ENCODE measurements at regions not wholly inside any gene's neighbourhood (a gene's known extent, or its start where the extent isn't known, plus 50 kb on each side); places are given as distances from the start of the nearest gene placed in this dataset.

- no peaks in the 10 kb centered on the region for H3K79me1 ChIP-seq (replicated peaks; ENCODE audit: low read length, poor library complexity, severe bottlenecking)
- 78% methylated on average over 6 of the region's 6 CpGs for WGBS
- H2BK15ac ChIP-seq (ENCODE audit: low read depth, poor library complexity, severe bottlenecking), result no peak overlapping the region
- no peak overlapping the region for H3K4ac ChIP-seq (ENCODE audit: low read depth in 1 of 2, low read length in 2 of 2)
- H2BK120ac ChIP-seq (ENCODE audit: low read depth, low read length), result no peak overlapping the region
- no peak overlapping the region for H2AK5ac ChIP-seq (ENCODE audit: low read length, severe bottlenecking)
- no peak overlapping the region for H3K4me3 ChIP-seq (ENCODE audit: insufficient read depth in 1 of 2, low read depth in 1 of 2, low read length in 2 of 2)
- no peak overlapping the region for H4K8ac ChIP-seq (ENCODE audit: low read length)
- no peaks in the 10 kb centered on the region for H3K9me3 ChIP-seq (ENCODE audit: control insufficient read depth, low read length)
- no peak overlapping the region for H3K27ac ChIP-seq (ENCODE audit: low read length, poor library complexity, severe bottlenecking)
- H2BK5ac ChIP-seq (ENCODE audit: low read depth, low read length, poor library complexity, severe bottlenecking), result no peak overlapping the region
- no peak for DNase-seq
- H3K4me2 ChIP-seq (ENCODE audit: low read length, poor library complexity, severe bottlenecking), result no peak overlapping the region
- H4K91ac ChIP-seq (ENCODE audit: low read length), result no peak overlapping the region
- peaks cover 0 to 3% of the 10 kb centered on the region in 2 experiments for H3K27me3 ChIP-seq (ENCODE audit: control insufficient read depth in 1 of 2, insufficient read depth in 1 of 2, low read length in 2 of 2)
- H3K14ac ChIP-seq (ENCODE audit: low read length in 2 of 2), result no peak overlapping the region
- no peak overlapping the region for H3K23ac ChIP-seq (ENCODE audit: low read length in 2 of 2)
- no peak overlapping the region for H2AFZ ChIP-seq (ENCODE audit: low read depth, low read length)
- no peaks in the 10 kb centered on the region for H3K36me3 ChIP-seq (ENCODE audit: control insufficient read depth in 1 of 2, insufficient read depth in 2 of 2, low read depth in 1 of 2, low read length in 2 of 2)
- no peak overlapping the region for H3K9ac ChIP-seq (ENCODE audit: low read length)
- H3K4me1 ChIP-seq (ENCODE audit: control insufficient read depth, insufficient read depth, low read depth, low read length), result no peaks in the 10 kb centered on the region
- H3K18ac ChIP-seq (ENCODE audit: low read depth in 1 of 2, low read length in 2 of 2), result no peak overlapping the region
- H2BK12ac ChIP-seq (ENCODE audit: low read length in 2 of 2), result no peak overlapping the region
Measured at GRCh38 chr15:93417156-93417555, 328.1 kb upstream of the RGMA start.

- Histone ChIP-seq H2AFZ (ENCODE audit: low read depth, low read length) (no peak overlapping the region), H3K4me3 (ENCODE audit: insufficient read depth in 1 of 2, low read depth in 1 of 2, low read length in 2 of 2) (no peak overlapping the region), H3K18ac (ENCODE audit: low read depth in 1 of 2, low read length in 2 of 2) (no peak overlapping the region), H3K36me3 (ENCODE audit: control insufficient read depth in 1 of 2, insufficient read depth in 2 of 2, low read depth in 1 of 2, low read length in 2 of 2) (no peaks in the 10 kb centered on the region), H4K8ac (ENCODE audit: low read length) (no peak overlapping the region), H2AK5ac (ENCODE audit: low read length, severe bottlenecking) (no peak overlapping the region), H4K91ac (ENCODE audit: low read length) (no peak overlapping the region), H3K4me2 (ENCODE audit: low read length, poor library complexity, severe bottlenecking) (no peak overlapping the region), H3K27ac (ENCODE audit: low read length, poor library complexity, severe bottlenecking) (no peak overlapping the region), H2BK5ac (ENCODE audit: low read depth, low read length, poor library complexity, severe bottlenecking) (no peak overlapping the region), H3K14ac (ENCODE audit: low read length in 2 of 2) (no peak overlapping the region), H3K23ac (ENCODE audit: low read length in 2 of 2) (no peak overlapping the region), H3K79me1 (replicated peaks; ENCODE audit: low read length, poor library complexity, severe bottlenecking) (no peaks in the 10 kb centered on the region), H2BK12ac (ENCODE audit: low read length in 2 of 2) (no peak overlapping the region), H3K9ac (ENCODE audit: low read length) (no peak overlapping the region), H3K27me3 (ENCODE audit: control insufficient read depth in 1 of 2, insufficient read depth in 1 of 2, low read length in 2 of 2) (peaks cover 0 to 3% of the 10 kb centered on the region in 2 experiments), H2BK15ac (ENCODE audit: low read depth, poor library complexity, severe bottlenecking) (no peak overlapping the region), H3K4ac (ENCODE audit: low read depth in 1 of 2, low read length in 2 of 2) (no peak overlapping the region), H3K4me1 (ENCODE audit: control insufficient read depth, insufficient read depth, low read depth, low read length) (no peaks in the 10 kb centered on the region), H2BK120ac (ENCODE audit: low read depth, low read length) (no peak overlapping the region), H3K9me3 (ENCODE audit: control insufficient read depth, low read length) (peaks cover 5% of the 10 kb centered on the region)
- DNase-seq, result no peak
- WGBS, result 60% methylated on average over 3 of the region's 3 CpGs
Measured at GRCh38 chr15:93415576-93415975, 326.6 kb upstream of the RGMA start.

DNA sequence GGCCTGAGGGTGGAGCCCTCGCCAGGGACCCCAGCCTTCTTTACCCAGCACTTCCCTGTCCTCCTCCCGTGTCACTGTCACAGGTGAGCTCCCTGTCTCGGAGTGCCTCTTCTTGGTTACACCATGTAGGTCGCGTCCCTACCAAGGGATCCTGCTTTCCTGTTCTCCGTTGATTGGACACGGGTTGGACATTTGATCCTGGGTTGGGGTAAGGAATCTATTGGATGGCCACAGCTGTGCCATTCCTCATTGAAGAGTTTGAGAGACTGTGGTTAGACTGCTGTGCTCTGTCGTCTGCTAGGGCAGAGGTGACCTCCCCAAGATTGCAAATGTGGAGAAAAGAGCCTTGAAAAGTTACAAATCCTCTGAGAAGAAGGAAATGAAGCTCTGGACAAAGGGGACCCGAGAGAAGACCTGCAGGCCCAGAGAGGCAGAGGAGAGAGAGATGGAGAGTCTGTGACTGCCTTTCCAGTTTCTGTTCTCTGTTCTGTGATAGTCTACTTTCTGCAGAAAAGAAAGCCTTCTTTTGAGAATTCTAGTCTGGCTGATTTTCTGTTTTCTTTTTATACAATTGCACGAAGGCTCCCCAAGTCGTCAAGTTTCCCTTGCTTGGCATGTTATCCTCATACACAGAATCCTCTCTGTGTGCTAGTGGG, 325.7 kb upstream of the RGMA start:
- no peak overlapping the region for H2BK5ac ChIP-seq (ENCODE audit: low read depth, low read length, poor library complexity, severe bottlenecking)
- H2BK12ac ChIP-seq (ENCODE audit: low read length in 2 of 2), result no peak overlapping the region
- no peak overlapping the region for H2BK15ac ChIP-seq (ENCODE audit: low read depth, poor library complexity, severe bottlenecking)
- peaks cover 5% of the 10 kb centered on the region for H3K9me3 ChIP-seq (ENCODE audit: control insufficient read depth, low read length)
- no peak overlapping the region for H3K14ac ChIP-seq (ENCODE audit: low read length in 2 of 2)
- no peak overlapping the region for H3K9ac ChIP-seq (ENCODE audit: low read length)
- no peaks in the 10 kb centered on the region for H3K4me1 ChIP-seq (ENCODE audit: control insufficient read depth, insufficient read depth, low read depth, low read length)
- no peak overlapping the region for H3K23ac ChIP-seq (ENCODE audit: low read length in 2 of 2)
- 74% methylated on average over 11 of the region's 11 CpGs for WGBS
- no peak overlapping the region for H3K4ac ChIP-seq (ENCODE audit: low read depth in 1 of 2, low read length in 2 of 2)
- H2BK120ac ChIP-seq (ENCODE audit: low read depth, low read length), result no peak overlapping the region
- no peak overlapping the region for H4K91ac ChIP-seq (ENCODE audit: low read length)
- no peaks in the 10 kb centered on the region for H3K79me1 ChIP-seq (replicated peaks; ENCODE audit: low read length, poor library complexity, severe bottlenecking)
- H2AFZ ChIP-seq (ENCODE audit: low read depth, low read length), result no peak overlapping the region
- no peak for DNase-seq
- peaks cover 0 to 3% of the 10 kb centered on the region in 2 experiments for H3K27me3 ChIP-seq (ENCODE audit: control insufficient read depth in 1 of 2, insufficient read depth in 1 of 2, low read length in 2 of 2)
- H3K4me3 ChIP-seq (ENCODE audit: insufficient read depth in 1 of 2, low read depth in 1 of 2, low read length in 2 of 2), result no peak overlapping the region
- H4K8ac ChIP-seq (ENCODE audit: low read length), result no peak overlapping the region
- no peaks in the 10 kb centered on the region for H3K36me3 ChIP-seq (ENCODE audit: control insufficient read depth in 1 of 2, insufficient read depth in 2 of 2, low read depth in 1 of 2, low read length in 2 of 2)
- H3K4me2 ChIP-seq (ENCODE audit: low read length, poor library complexity, severe bottlenecking), result no peak overlapping the region
- H3K18ac ChIP-seq (ENCODE audit: low read depth in 1 of 2, low read length in 2 of 2), result no peak overlapping the region
- H2AK5ac ChIP-seq (ENCODE audit: low read length, severe bottlenecking), result no peak overlapping the region
- H3K27ac ChIP-seq (ENCODE audit: low read length, poor library complexity, severe bottlenecking), result no peak overlapping the region

DNA sequence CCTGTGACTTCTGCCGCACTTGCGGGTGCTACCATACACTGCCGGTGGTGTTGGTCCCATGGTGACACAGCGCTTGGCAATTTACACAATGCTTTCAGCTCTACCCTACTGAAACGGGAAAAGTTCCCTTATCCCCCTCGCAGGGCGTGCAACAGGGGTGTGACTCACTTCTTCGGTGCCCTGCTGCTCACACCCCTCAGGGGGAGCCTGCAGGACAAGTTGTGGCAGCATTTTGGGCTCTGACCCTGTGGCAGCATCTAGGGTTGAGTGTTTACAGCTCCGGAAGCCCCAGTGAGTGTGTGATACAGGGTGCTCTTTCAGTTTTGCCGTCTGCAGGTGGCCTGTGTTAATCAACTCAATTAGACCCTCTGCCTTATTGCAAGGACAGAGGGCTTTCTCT, 324.7 kb upstream of the RGMA start:
- Histone ChIP-seq H2BK15ac (ENCODE audit: low read depth, poor library complexity, severe bottlenecking) (no peak overlapping the region), H3K4me2 (ENCODE audit: low read length, poor library complexity, severe bottlenecking) (no peak overlapping the region), H3K23ac (ENCODE audit: low read length in 2 of 2) (no peak overlapping the region), H4K91ac (ENCODE audit: low read length) (no peak overlapping the region), H3K4me1 (ENCODE audit: control insufficient read depth, insufficient read depth, low read depth, low read length) (no peaks in the 10 kb centered on the region), H3K27me3 (ENCODE audit: control insufficient read depth in 1 of 2, insufficient read depth in 1 of 2, low read length in 2 of 2) (peaks cover 0 to 3% of the 10 kb centered on the region in 2 experiments), H3K27ac (ENCODE audit: low read length, poor library complexity, severe bottlenecking) (no peak overlapping the region), H3K36me3 (ENCODE audit: control insufficient read depth in 1 of 2, insufficient read depth in 2 of 2, low read depth in 1 of 2, low read length in 2 of 2) (no peaks in the 10 kb centered on the region), H2AFZ (ENCODE audit: low read depth, low read length) (no peak overlapping the region), H3K79me1 (replicated peaks; ENCODE audit: low read length, poor library complexity, severe bottlenecking) (no peaks in the 10 kb centered on the region), H3K14ac (ENCODE audit: low read length in 2 of 2) (no peak overlapping the region), H3K9ac (ENCODE audit: low read length) (no peak overlapping the region), H2BK120ac (ENCODE audit: low read depth, low read length) (no peak overlapping the region), H2BK12ac (ENCODE audit: low read length in 2 of 2) (no peak overlapping the region), H3K9me3 (ENCODE audit: control insufficient read depth, low read length) (peaks cover 5% of the 10 kb centered on the region), H3K4ac (ENCODE audit: low read depth in 1 of 2, low read length in 2 of 2) (no peak overlapping the region), H2BK5ac (ENCODE audit: low read depth, low read length, poor library complexity, severe bottlenecking) (no peak overlapping the region), H2AK5ac (ENCODE audit: low read length, severe bottlenecking) (no peak overlapping the region), H3K4me3 (ENCODE audit: insufficient read depth in 1 of 2, low read depth in 1 of 2, low read length in 2 of 2) (no peak overlapping the region), H3K18ac (ENCODE audit: low read depth in 1 of 2, low read length in 2 of 2) (no peak overlapping the region), H4K8ac (ENCODE audit: low read length) (no peak overlapping the region)
- no peak for DNase-seq
- WGBS, result 76% methylated on average over 10 of the region's 10 CpGs
